ENCODE measurements at regions not wholly inside any gene's neighbourhood (a gene's known extent, or its start where the extent isn't known, plus 50 kb on each side); places are given as distances from the start of the nearest gene placed in this dataset.

DNA sequence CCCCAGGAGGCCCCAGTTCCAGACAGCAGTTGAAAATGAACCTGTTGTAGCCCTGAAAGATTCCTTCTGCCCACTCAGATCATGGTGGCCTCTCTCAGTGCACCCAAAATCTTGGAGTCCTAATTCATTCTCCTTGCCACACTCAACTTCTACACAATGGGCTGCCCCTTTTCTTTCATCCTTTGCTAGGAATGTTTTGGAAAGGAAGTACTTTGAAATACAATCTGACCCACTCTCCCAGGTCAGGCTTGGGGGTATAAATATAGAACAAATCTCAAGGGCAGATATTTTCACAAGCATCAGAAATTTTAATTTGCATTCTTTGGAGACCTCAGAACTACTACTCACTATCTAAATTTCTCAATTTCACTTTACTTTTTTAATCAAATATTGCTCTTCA is 103.2 kb upstream of the SH3BP4 start:
- H3K27me3 ChIP-seq (ENCODE audit: insufficient read depth, low read length, poor library complexity), result peaks cover 9% of the 10 kb centered on the region
- H3K36me3 ChIP-seq (ENCODE audit: insufficient read depth, low read length), result no peaks in the 10 kb centered on the region
- TF ChIP-seq, protein P1, sequence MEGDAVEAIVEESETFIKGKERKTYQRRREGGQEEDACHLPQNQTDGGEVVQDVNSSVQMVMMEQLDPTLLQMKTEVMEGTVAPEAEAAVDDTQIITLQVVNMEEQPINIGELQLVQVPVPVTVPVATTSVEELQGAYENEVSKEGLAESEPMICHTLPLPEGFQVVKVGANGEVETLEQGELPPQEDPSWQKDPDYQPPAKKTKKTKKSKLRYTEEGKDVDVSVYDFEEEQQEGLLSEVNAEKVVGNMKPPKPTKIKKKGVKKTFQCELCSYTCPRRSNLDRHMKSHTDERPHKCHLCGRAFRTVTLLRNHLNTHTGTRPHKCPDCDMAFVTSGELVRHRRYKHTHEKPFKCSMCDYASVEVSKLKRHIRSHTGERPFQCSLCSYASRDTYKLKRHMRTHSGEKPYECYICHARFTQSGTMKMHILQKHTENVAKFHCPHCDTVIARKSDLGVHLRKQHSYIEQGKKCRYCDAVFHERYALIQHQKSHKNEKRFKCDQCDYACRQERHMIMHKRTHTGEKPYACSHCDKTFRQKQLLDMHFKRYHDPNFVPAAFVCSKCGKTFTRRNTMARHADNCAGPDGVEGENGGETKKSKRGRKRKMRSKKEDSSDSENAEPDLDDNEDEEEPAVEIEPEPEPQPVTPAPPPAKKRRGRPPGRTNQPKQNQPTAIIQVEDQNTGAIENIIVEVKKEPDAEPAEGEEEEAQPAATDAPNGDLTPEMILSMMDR (IDR thresholded peaks at IDR 0.05; ENCODE audit: borderline replicate concordance, extremely low read depth, low read length, poor library complexity, severe bottlenecking), result no peak
- TF ChIP-seq EZH2 (IDR thresholded peaks at IDR 0.05; ENCODE audit: borderline replicate concordance, low read depth, low read length, severe bottlenecking), result no peak
- ATAC-seq (ENCODE audit: insufficient read depth, low read depth) (no peak), DNase-seq (no peak)
- H3K4me3 ChIP-seq (ENCODE audit: low read depth in 1 of 2, low read length in 2 of 2), result no peak overlapping the region
- no peak overlapping the region for H3K27ac ChIP-seq (ENCODE audit: low read length)
- no peaks in the 10 kb centered on the region for H3K9me3 ChIP-seq (ENCODE audit: insufficient read depth, low read length, severe bottlenecking)
- no peak overlapping the region for H3K4me2 ChIP-seq (ENCODE audit: insufficient read depth, low read length)
- no peak overlapping the region for H3K9ac ChIP-seq (ENCODE audit: low read depth, low read length)
- no peaks in the 10 kb centered on the region for H4K20me1 ChIP-seq (ENCODE audit: insufficient read depth, low read length)
- no peaks in the 10 kb centered on the region for H3K4me1 ChIP-seq (ENCODE audit: insufficient read depth, low read length)
- no peaks in the 10 kb centered on the region for H3K79me2 ChIP-seq (ENCODE audit: insufficient read depth, low read length)
- H2AFZ ChIP-seq (ENCODE audit: low read depth, low read length), result no peak overlapping the region

DNA sequence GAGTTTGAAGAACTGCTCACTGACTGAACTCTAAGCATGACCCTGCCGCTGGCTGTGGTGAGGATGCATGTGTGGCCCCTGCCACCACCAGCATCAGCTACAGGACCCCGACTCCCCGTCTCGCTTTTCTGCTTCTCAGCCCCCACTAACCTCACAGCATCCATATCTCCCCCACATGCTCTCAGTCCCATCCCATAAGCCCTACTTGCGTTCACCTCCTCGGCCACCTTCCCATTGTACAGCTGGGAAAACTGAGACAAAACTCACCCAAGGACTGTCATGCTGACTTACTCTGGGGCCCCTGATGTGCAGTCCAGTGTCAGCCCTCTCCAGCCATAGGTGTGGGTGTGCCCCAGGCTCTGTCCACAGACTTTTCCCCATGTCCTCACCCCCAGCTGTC is 104.2 kb upstream of the SH3BP4 start:
- Histone ChIP-seq H3K27me3 (ENCODE audit: insufficient read depth, low read length, poor library complexity) (peaks cover 12% of the 10 kb centered on the region), H3K4me2 (ENCODE audit: insufficient read depth, low read length) (no peak overlapping the region), H3K9ac (ENCODE audit: low read depth, low read length) (no peak overlapping the region), H3K4me3 (ENCODE audit: low read depth in 1 of 2, low read length in 2 of 2) (no peak overlapping the region), H3K36me3 (ENCODE audit: insufficient read depth, low read length) (no peaks in the 10 kb centered on the region), H4K20me1 (ENCODE audit: insufficient read depth, low read length) (no peaks in the 10 kb centered on the region), H3K9me3 (ENCODE audit: insufficient read depth, low read length, severe bottlenecking) (no peaks in the 10 kb centered on the region), H3K79me2 (ENCODE audit: insufficient read depth, low read length) (no peaks in the 10 kb centered on the region), H2AFZ (ENCODE audit: low read depth, low read length) (no peak overlapping the region), H3K27ac (ENCODE audit: low read length) (no peak overlapping the region), H3K4me1 (ENCODE audit: insufficient read depth, low read length) (no peaks in the 10 kb centered on the region)
- no peak for TF ChIP-seq EZH2 (IDR thresholded peaks at IDR 0.05; ENCODE audit: borderline replicate concordance, low read depth, low read length, severe bottlenecking)
- TF ChIP-seq, protein P1 (IDR thresholded peaks at IDR 0.05; ENCODE audit: borderline replicate concordance, extremely low read depth, low read length, poor library complexity, severe bottlenecking), result no peak
- ATAC-seq (ENCODE audit: insufficient read depth, low read depth), result no peak
- DNase-seq, result no peak

DNA sequence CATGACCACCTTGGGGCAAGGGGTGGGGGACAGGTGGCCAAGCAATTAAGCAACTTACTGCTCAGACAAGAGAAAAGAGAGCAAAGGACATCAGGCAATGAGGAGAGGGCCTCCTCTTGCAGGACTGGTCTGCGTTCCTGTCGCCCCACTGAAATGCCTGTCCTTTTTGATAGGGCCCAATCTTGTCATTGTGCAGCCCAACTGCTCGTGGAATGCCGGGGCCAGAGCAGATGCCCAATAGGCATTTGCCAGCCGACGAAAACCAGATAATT is 104.5 kb upstream of the SH3BP4 start:
- ATAC-seq (ENCODE audit: insufficient read depth, low read depth) (no peak), DNase-seq (no peak)
- Histone ChIP-seq H3K9me3 (ENCODE audit: insufficient read depth, low read length, severe bottlenecking) (no peaks in the 10 kb centered on the region), H2AFZ (ENCODE audit: low read depth, low read length) (no peak overlapping the region), H4K20me1 (ENCODE audit: insufficient read depth, low read length) (no peaks in the 10 kb centered on the region), H3K4me2 (ENCODE audit: insufficient read depth, low read length) (no peak overlapping the region), H3K4me3 (ENCODE audit: low read depth in 1 of 2, low read length in 2 of 2) (no peak overlapping the region), H3K9ac (ENCODE audit: low read depth, low read length) (no peak overlapping the region), H3K27ac (ENCODE audit: low read length) (no peak overlapping the region), H3K27me3 (ENCODE audit: insufficient read depth, low read length, poor library complexity) (peaks cover 12% of the 10 kb centered on the region), H3K36me3 (ENCODE audit: insufficient read depth, low read length) (no peaks in the 10 kb centered on the region), H3K4me1 (ENCODE audit: insufficient read depth, low read length) (no peaks in the 10 kb centered on the region), H3K79me2 (ENCODE audit: insufficient read depth, low read length) (no peaks in the 10 kb centered on the region)
- no peak for TF ChIP-seq EZH2 (IDR thresholded peaks at IDR 0.05; ENCODE audit: borderline replicate concordance, low read depth, low read length, severe bottlenecking)
- TF ChIP-seq, protein P1 (IDR thresholded peaks at IDR 0.05; ENCODE audit: borderline replicate concordance, extremely low read depth, low read length, poor library complexity, severe bottlenecking), result no peak

All from DND-41 (cell line).